Cerebellar nuclear complex (tissue), 1 donor: ENCODE measurements at regions not wholly inside any gene's neighbourhood (a gene's known extent, or its start where the extent isn't known, plus 50 kb on each side); places are given as distances from the start of the nearest gene placed in this dataset.

Experiments
- DNase-seq, 2 experiments: peaks; one replicate each; lab custom pipeline; 2025; lab: John Stamatoyannopoulos, UW

GRCh38 chr16:76182041-76182635, 95.1 kb upstream of the CNTNAP4 start:
- DNase-seq, result no peak

GRCh38 chr16:76183647-76184046, 93.6 kb upstream of the CNTNAP4 start:
- no peak for DNase-seq

- no peak for DNase-seq
Measured at GRCh38 chr16:76190057-76190456, 87.1 kb upstream of the CNTNAP4 start.

- DNase-seq, result no peak
Measured at GRCh38 chr16:76190480-76190879, 86.7 kb upstream of the CNTNAP4 start.

GRCh38 chr16:76193906-76194615, 83.1 kb upstream of the CNTNAP4 start:
- no peak for DNase-seq

- DNase-seq, result no peak
Measured at GRCh38 chr16:76194616-76195015, 82.6 kb upstream of the CNTNAP4 start.

- no peak for DNase-seq
Measured at GRCh38 chr16:76195056-76195455, 82.1 kb upstream of the CNTNAP4 start.

GRCh38 chr16:76195648-76196047, 81.6 kb upstream of the CNTNAP4 start:
- no peak for DNase-seq

- DNase-seq, result peak in 1 of 2 experiments; percentile 46
Measured at GRCh38 chr16:76197900-76198299, 79.3 kb upstream of the CNTNAP4 start.

GRCh38 chr16:76199681-76200220, 77.5 kb upstream of the CNTNAP4 start:
- no peak for DNase-seq

- no peak for DNase-seq
Measured at GRCh38 chr16:76201385-76201784, 75.8 kb upstream of the CNTNAP4 start.

GRCh38 chr16:76204249-76204648, 73.0 kb upstream of the CNTNAP4 start:
- no peak for DNase-seq

GRCh38 chr16:76207270-76207669, 69.9 kb upstream of the CNTNAP4 start:
- no peak for DNase-seq

- DNase-seq, result no peak
Measured at GRCh38 chr16:76210157-76210556, 67.0 kb upstream of the CNTNAP4 start.

GRCh38 chr16:76213860-76214259, 63.3 kb upstream of the CNTNAP4 start:
- no peak for DNase-seq

- DNase-seq, result no peak
Measured at GRCh38 chr16:76214856-76215255, 62.3 kb upstream of the CNTNAP4 start.

- no peak for DNase-seq
Measured at GRCh38 chr16:76222087-76222486, 55.1 kb upstream of the CNTNAP4 start.

GRCh38 chr16:76222853-76223252, 54.3 kb upstream of the CNTNAP4 start:
- DNase-seq, result no peak

- no peak for DNase-seq
Measured at GRCh38 chr16:76226011-76226410, 51.2 kb upstream of the CNTNAP4 start.

GRCh38 chr16:76226481-76226880, 50.7 kb upstream of the CNTNAP4 start:
- DNase-seq, result no peak
